ENCODE measurements at regions not wholly inside any gene's neighbourhood (a gene's known extent, or its start where the extent isn't known, plus 50 kb on each side); places are given as distances from the start of the nearest gene placed in this dataset.

DNA sequence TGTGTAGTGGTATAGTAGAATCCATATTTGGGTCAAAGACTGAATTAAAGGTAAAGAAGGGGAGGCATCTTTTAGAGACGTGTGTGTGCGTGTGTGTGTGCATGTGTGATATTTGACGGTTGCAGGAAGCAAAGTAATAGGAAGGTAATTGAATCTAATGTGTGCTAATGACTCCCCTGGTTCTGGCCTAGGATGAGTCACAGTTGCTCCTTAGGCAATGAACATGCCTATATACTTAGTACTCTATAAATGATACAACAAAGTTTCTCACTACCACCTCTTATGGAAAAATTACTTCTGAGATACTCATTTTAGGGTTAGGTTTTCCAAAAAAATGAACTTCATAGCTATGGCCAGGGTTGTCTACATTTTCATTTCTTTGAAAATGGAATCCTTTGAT, 409.6 kb downstream of the GUCY1A2 start:
- no peak for DNase-seq

DNA sequence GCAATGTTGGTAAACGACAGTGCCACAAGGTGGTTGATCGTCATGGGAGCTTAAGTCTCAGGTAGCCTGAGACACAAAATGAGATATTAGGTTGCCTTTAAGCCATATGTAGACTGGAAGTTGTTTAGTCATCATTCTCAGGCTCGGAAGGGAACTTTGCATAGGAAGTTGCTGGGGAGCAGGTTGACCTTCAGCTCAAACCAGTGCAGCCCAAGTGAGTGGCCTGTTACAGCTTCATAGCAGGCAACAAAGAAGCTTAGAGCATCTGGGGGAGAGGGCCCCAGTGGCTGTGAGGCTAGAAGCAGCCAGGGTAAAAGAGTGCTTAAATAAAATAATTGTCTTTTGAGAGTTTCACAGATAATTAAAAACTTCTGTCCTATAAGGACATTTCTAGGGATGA, 404.0 kb downstream of the GUCY1A2 start:
- DNase-seq: no peak

DNA sequence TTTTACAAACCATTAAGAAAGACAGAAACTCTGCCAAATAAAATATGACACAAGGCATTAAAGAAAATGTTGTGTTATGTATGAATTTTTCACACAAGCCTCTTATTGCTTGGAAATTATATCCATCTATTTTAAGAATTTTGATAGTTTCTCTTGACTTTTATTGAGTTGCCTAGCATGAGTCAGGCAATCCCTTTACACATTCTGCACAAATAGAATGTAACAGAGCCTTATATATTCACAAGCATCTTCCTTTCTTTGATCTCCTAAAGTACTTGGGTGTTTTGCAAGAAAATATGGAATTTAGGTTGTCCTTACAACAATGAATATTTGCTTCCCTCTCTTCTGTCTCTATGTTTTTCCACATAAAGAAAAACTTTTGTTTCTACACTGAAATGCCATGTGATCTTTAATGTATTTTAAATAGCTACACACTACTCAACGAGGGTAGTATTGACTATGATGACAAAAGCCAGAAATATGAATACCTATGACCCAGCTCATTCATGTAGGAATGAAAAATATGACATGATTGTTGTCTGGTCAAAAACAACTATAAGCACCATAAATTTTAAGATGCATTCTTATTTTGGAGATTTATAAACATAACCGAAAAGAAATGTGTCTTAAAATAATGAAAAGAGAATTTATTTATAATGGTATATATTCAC, 398.8 kb downstream of the GUCY1A2 start:
- DNase-seq: no peak

DNA sequence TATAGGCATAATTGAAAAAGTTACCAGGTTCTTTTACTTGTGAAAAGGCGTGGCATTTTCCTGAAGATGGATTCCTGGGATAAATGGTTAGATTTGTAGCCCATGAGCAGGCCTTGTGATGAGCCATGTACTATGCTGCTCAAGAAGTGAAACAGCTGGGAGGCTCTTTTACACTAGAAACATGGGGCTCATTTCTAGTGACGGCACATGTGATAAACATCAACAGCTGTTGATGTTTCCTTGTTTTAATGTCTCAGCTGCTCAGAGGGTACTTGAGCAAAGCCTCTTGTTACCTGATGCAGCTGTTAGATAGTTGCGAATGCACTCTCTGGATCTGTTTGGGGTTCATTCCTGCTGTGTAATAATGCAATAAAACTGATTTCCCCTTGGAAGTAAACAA, 396.8 kb downstream of the GUCY1A2 start:
- DNase-seq: no peak
